Panc1 (cell line): ENCODE measurements at regions not wholly inside any gene's neighbourhood (a gene's known extent, or its start where the extent isn't known, plus 50 kb on each side); places are given as distances from the start of the nearest gene placed in this dataset.

Source experiments
- TF ChIP-seq, protein P1 (sequence below): fragments of 450-650 bp; IDR thresholded peaks from 2 replicates; pipeline ENCODE4 v1.5.1; 2017; ENCODE audit warnings: mild to moderate bottlenecking
- TF ChIP-seq, protein P2 (sequence below), 2 experiments: IDR thresholded peaks; 2 replicates each; pipeline ENCODE4 v1.6.1; 2011 to 2012; ENCODE audit warnings: low read depth in 2 of 2, control low read depth in 1 of 2, low read length in 1 of 2, mild to moderate bottlenecking in 1 of 2, moderate library complexity in 1 of 2; ENCODE audit not compliant: insufficient read depth in 1 of 2

DNA sequence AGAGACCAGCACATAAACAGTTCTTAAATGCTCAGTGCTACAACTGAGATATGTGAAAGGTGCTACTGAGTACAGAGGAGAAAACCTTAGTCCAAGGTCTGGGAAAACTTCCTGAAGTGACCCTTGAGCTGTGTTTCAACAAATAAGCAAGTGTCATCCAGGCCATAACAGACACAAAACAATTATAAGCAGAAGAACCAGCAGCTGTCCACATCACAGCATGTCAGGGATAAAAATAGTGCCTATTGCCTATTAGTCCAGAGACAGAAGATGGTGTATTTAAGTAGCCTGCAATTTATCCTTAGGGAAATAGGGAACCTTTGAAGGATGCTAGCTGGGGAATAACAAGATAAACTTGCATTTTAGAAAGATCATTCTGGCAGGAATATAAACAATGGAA is 237.8 kb downstream of the SPTSSA start:
- TF ChIP-seq, protein P1, sequence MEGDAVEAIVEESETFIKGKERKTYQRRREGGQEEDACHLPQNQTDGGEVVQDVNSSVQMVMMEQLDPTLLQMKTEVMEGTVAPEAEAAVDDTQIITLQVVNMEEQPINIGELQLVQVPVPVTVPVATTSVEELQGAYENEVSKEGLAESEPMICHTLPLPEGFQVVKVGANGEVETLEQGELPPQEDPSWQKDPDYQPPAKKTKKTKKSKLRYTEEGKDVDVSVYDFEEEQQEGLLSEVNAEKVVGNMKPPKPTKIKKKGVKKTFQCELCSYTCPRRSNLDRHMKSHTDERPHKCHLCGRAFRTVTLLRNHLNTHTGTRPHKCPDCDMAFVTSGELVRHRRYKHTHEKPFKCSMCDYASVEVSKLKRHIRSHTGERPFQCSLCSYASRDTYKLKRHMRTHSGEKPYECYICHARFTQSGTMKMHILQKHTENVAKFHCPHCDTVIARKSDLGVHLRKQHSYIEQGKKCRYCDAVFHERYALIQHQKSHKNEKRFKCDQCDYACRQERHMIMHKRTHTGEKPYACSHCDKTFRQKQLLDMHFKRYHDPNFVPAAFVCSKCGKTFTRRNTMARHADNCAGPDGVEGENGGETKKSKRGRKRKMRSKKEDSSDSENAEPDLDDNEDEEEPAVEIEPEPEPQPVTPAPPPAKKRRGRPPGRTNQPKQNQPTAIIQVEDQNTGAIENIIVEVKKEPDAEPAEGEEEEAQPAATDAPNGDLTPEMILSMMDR: no peak
- TF ChIP-seq, protein P2, sequence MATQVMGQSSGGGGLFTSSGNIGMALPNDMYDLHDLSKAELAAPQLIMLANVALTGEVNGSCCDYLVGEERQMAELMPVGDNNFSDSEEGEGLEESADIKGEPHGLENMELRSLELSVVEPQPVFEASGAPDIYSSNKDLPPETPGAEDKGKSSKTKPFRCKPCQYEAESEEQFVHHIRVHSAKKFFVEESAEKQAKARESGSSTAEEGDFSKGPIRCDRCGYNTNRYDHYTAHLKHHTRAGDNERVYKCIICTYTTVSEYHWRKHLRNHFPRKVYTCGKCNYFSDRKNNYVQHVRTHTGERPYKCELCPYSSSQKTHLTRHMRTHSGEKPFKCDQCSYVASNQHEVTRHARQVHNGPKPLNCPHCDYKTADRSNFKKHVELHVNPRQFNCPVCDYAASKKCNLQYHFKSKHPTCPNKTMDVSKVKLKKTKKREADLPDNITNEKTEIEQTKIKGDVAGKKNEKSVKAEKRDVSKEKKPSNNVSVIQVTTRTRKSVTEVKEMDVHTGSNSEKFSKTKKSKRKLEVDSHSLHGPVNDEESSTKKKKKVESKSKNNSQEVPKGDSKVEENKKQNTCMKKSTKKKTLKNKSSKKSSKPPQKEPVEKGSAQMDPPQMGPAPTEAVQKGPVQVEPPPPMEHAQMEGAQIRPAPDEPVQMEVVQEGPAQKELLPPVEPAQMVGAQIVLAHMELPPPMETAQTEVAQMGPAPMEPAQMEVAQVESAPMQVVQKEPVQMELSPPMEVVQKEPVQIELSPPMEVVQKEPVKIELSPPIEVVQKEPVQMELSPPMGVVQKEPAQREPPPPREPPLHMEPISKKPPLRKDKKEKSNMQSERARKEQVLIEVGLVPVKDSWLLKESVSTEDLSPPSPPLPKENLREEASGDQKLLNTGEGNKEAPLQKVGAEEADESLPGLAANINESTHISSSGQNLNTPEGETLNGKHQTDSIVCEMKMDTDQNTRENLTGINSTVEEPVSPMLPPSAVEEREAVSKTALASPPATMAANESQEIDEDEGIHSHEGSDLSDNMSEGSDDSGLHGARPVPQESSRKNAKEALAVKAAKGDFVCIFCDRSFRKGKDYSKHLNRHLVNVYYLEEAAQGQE (IDR thresholded peaks at IDR 0.05; ENCODE audit: insufficient read depth in 1 of 2, low read depth in 2 of 2, low read length in 1 of 2): no peak
